ENCODE measurements at regions not wholly inside any gene's neighbourhood (a gene's known extent, or its start where the extent isn't known, plus 50 kb on each side); places are given as distances from the start of the nearest gene placed in this dataset.

GRCh38 chr12:116390401-116391335 lies 113.2 kb upstream of the MED13L start:
- 44% methylated on average over 6 of the region's 6 CpGs for WGBS (ENCODE audit: low lambda C conversion rate)
- Histone ChIP-seq H3K27me3 (ENCODE audit: control insufficient read depth in 1 of 2, insufficient read depth in 2 of 2, low read length in 2 of 2) (peaks cover 0 to 4% of the 10 kb centered on the region in 2 experiments; a peak in 2 of 5 replicates), H3K9ac (ENCODE audit: insufficient read depth, low read depth, low read length) (no peak overlapping the region), H3K27ac (ENCODE audit: extremely low read length, insufficient read depth, low read length) (no peak overlapping the region), H2AFZ (ENCODE audit: low read length) (no peak overlapping the region), H3K4me2 (ENCODE audit: low read depth, low read length) (no peak overlapping the region), H4K20me1 (ENCODE audit: insufficient read depth, low read length) (no peaks in the 10 kb centered on the region), H3K36me3 (replicated peaks in 1 of 2; ENCODE audit: control insufficient read depth in 1 of 2, insufficient read depth in 2 of 2, low read length in 2 of 2) (no peaks in the 10 kb centered on the region), H3K4me1 (ENCODE audit: insufficient read depth, low read length) (peaks cover 19% of the 10 kb centered on the region), H3K4me3 (replicated peaks in 1 of 3; ENCODE audit: insufficient read depth in 1 of 3, low read depth in 2 of 3, low read length in 3 of 3) (no peak overlapping the region), H3K9me3 (ENCODE audit: low read length) (no peaks in the 10 kb centered on the region), H3K79me2 (ENCODE audit: insufficient read depth, low read length) (no peaks in the 10 kb centered on the region)
- no peak for ATAC-seq
- in situ Hi-C loops (cut with HindIII; ENCODE audit: extremely low pct_ligation_motif_present, low pct_unique_long_range_greater_than_20kb): no loop called here
- DNase-seq (ENCODE audit: low spot score): no peak
- ChIA-PET CTCF (ENCODE audit: low intra/inter-chr PET ratio, low total read pairs) (no interaction called here), POLR2A (no interaction called here)
- BruUV-seq (replicated peaks): no TSS peak
- no peak for FAIRE-seq
- intact Hi-C loops (cut with micrococcal nuclease; ENCODE audit: unreplicated experiment): no loop called here
- TF ChIP-seq TCF7 (IDR thresholded peaks at IDR 0.05; ENCODE audit: low read depth): no peak
- TF ChIP-seq JUN (CRISPR knock-in tag; IDR thresholded peaks at IDR 0.05): no peak
- TF ChIP-seq, protein P1, sequence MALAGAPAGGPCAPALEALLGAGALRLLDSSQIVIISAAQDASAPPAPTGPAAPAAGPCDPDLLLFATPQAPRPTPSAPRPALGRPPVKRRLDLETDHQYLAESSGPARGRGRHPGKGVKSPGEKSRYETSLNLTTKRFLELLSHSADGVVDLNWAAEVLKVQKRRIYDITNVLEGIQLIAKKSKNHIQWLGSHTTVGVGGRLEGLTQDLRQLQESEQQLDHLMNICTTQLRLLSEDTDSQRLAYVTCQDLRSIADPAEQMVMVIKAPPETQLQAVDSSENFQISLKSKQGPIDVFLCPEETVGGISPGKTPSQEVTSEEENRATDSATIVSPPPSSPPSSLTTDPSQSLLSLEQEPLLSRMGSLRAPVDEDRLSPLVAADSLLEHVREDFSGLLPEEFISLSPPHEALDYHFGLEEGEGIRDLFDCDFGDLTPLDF (CRISPR knock-in tag; IDR thresholded peaks at IDR 0.05): no peak
- no peak for TF ChIP-seq FOXA1 (IDR thresholded peaks at IDR 0.05)
- no peak for TF ChIP-seq FOXA1 (CRISPR knock-in tag; IDR thresholded peaks at IDR 0.05)

GRCh38 chr12:116391501-116391900 lies 114.0 kb upstream of the MED13L start:
- no peaks in the 10 kb centered on the region for H3K9me3 ChIP-seq (ENCODE audit: low read length)
- ChIA-PET CTCF (ENCODE audit: low intra/inter-chr PET ratio, low total read pairs) (no interaction called here), POLR2A (no interaction called here)
- WGBS (ENCODE audit: low lambda C conversion rate): 25% methylated on average over 3 of the region's 3 CpGs
- peaks cover 0 to 4% of the 10 kb centered on the region in 2 experiments; a peak in 2 of 5 replicates for H3K27me3 ChIP-seq (ENCODE audit: control insufficient read depth in 1 of 2, insufficient read depth in 2 of 2, low read length in 2 of 2)
- TF ChIP-seq ZMYM4 (CRISPR knock-in tag; IDR thresholded peaks at IDR 0.05) (no peak), CREB3 (CRISPR knock-in tag; IDR thresholded peaks at IDR 0.05) (no peak), ZBTB8A (CRISPR knock-in tag; IDR thresholded peaks at IDR 0.05; ENCODE audit: borderline replicate concordance, low read depth) (no peak)
- TF ChIP-seq, protein P2, sequence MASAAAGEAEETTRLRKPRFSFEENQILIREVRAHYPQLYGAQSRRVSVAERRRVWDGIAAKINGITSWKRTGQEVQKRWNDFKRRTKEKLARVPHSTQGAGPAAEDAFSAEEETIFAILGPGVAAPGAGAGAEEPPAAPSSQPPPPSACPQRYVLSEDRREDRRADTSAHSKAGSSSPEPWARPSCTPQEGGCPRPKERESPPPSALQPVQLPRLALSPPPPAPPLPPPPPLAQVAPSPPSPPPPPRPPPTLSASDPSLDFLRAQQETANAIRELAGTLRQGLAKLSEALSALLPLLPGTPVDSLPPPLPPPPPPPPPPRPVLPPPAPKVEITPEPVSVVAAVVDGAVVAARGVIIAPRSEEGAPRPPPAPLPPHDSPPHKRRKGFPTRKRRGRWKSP (CRISPR knock-in tag; IDR thresholded peaks at IDR 0.05): no peak
- TF ChIP-seq, protein P3, sequence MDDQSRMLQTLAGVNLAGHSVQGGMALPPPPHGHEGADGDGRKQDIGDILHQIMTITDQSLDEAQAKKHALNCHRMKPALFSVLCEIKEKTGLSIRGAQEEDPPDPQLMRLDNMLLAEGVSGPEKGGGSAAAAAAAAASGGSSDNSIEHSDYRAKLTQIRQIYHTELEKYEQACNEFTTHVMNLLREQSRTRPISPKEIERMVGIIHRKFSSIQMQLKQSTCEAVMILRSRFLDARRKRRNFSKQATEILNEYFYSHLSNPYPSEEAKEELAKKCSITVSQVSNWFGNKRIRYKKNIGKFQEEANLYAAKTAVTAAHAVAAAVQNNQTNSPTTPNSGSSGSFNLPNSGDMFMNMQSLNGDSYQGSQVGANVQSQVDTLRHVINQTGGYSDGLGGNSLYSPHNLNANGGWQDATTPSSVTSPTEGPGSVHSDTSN (CRISPR knock-in tag; IDR thresholded peaks at IDR 0.05; ENCODE audit: borderline replicate concordance): no peak
- H3K9ac ChIP-seq (ENCODE audit: insufficient read depth, low read depth, low read length): no peak overlapping the region
- no peak for ATAC-seq
- no peak overlapping the region for H2AFZ ChIP-seq (ENCODE audit: low read length)
- no peaks in the 10 kb centered on the region for H3K36me3 ChIP-seq (replicated peaks in 1 of 2; ENCODE audit: control insufficient read depth in 1 of 2, insufficient read depth in 2 of 2, low read length in 2 of 2)
- in situ Hi-C loops (cut with HindIII; ENCODE audit: extremely low pct_ligation_motif_present, low pct_unique_long_range_greater_than_20kb) (no loop called here), intact Hi-C loops (cut with micrococcal nuclease; ENCODE audit: unreplicated experiment) (no loop called here)
- peaks cover 11% of the 10 kb centered on the region for H3K4me1 ChIP-seq (ENCODE audit: insufficient read depth, low read length)
- H4K20me1 ChIP-seq (ENCODE audit: insufficient read depth, low read length): no peaks in the 10 kb centered on the region
- H3K79me2 ChIP-seq (ENCODE audit: insufficient read depth, low read length): no peaks in the 10 kb centered on the region
- no peak for FAIRE-seq
- no peak overlapping the region for H3K4me3 ChIP-seq (replicated peaks in 1 of 3; ENCODE audit: insufficient read depth in 1 of 3, low read depth in 2 of 3, low read length in 3 of 3)
- H3K4me2 ChIP-seq (ENCODE audit: low read depth, low read length): no peak overlapping the region
- no peak overlapping the region for H3K27ac ChIP-seq (ENCODE audit: extremely low read length, insufficient read depth, low read length)
- no peak for DNase-seq (ENCODE audit: low spot score)
- BruUV-seq (replicated peaks): no TSS peak
